Loucy (cell line): ENCODE measurements at regions not wholly inside any gene's neighbourhood (a gene's known extent, or its start where the extent isn't known, plus 50 kb on each side); places are given as distances from the start of the nearest gene placed in this dataset.

Source experiments
- H2AFZ ChIP-seq: fragments of 200-600 bp; sonication (generic); 2 replicates; pipeline ENCODE4 v1.6.0; 2016; ENCODE audit warnings: antibody characterized with exemption, mild to moderate bottlenecking, low read length, moderate library complexity
- H3F3A ChIP-seq: fragments of 200-600 bp; 2 replicates; pipeline ENCODE4 v1.6.0; 2016; ENCODE audit warnings: antibody characterized with exemption, low read depth, mild to moderate bottlenecking
- H3K27me3 ChIP-seq: fragments of 200-600 bp; sonication (generic); 2 replicates; pipeline ENCODE4 v1.6.1; 2014; ENCODE audit warnings: low read length, mild to moderate bottlenecking; ENCODE audit not compliant: insufficient read depth, poor library complexity, severe bottlenecking
- H3K36me3 ChIP-seq: fragments of 200-600 bp; sonication (generic); 2 replicates; pipeline ENCODE4 v1.6.1; 2016; ENCODE audit warnings: low read length; ENCODE audit not compliant: insufficient read depth
- H3K4me1 ChIP-seq: fragments of 200-600 bp; sonication (generic); 2 replicates; pipeline ENCODE4 v1.5.1; 2014; ENCODE audit warnings: low read length, mild to moderate bottlenecking; ENCODE audit not compliant: insufficient read depth, poor library complexity, severe bottlenecking
- H3K4me2 ChIP-seq: fragments of 200-600 bp; sonication (generic); 2 replicates; pipeline ENCODE4 v1.6.0; 2014; ENCODE audit warnings: antibody characterized with exemption, low read length, low read depth, mild to moderate bottlenecking; ENCODE audit not compliant: poor library complexity, severe bottlenecking
- H3K4me3 ChIP-seq: fragments of 200-600 bp; sonication (generic); 2 replicates; pipeline ENCODE4 v1.5.1; 2014; ENCODE audit warnings: low read length, mild to moderate bottlenecking, mixed read lengths; ENCODE audit not compliant: poor library complexity, severe bottlenecking
- H3K79me2 ChIP-seq: fragments of 200-600 bp; sonication (generic); 2 replicates; pipeline ENCODE4 v1.6.1; 2014; ENCODE audit warnings: low read length; ENCODE audit not compliant: insufficient read depth
- H3K9ac ChIP-seq: fragments of 200-600 bp; sonication (generic); 2 replicates; pipeline ENCODE4 v1.6.0; 2014; ENCODE audit warnings: mild to moderate bottlenecking, low read depth, low read length, moderate library complexity; ENCODE audit not compliant: poor library complexity, severe bottlenecking
- H3K9me2 ChIP-seq: fragments of 200-600 bp; sonication (generic); replicated peaks from 2 replicates; pipeline ENCODE4 v1.6.1; 2016; ENCODE audit warnings: low read depth, low read length, mixed read lengths
- H3K9me3 ChIP-seq: fragments of 200-600 bp; sonication (generic); 2 replicates; pipeline ENCODE4 v1.6.1; 2014; ENCODE audit warnings: mild to moderate bottlenecking, antibody characterized with exemption, low read length, low read depth; ENCODE audit not compliant: insufficient read depth
- H4K20me1 ChIP-seq: fragments of 200-600 bp; sonication (generic); 2 replicates; pipeline ENCODE4 v1.6.0; 2014; ENCODE audit warnings: antibody characterized with exemption, low read length, mild to moderate bottlenecking; ENCODE audit not compliant: insufficient read depth, poor library complexity, severe bottlenecking
- EZH2phosphoT487 ChIP-seq: fragments of 200-600 bp; IDR thresholded peaks from 2 replicates; pipeline ENCODE4 v1.6.1; 2018; ENCODE audit warnings: antibody characterized with exemption, mild to moderate bottlenecking, moderate library complexity, borderline replicate concordance
- TF ChIP-seq, protein P1 (sequence below): fragments of 200-600 bp; sonication (generic); conservative IDR thresholded peaks from 2 replicates; pipeline ENCODE4 v1.5.1; 2014; ENCODE audit warnings: mild to moderate bottlenecking, antibody characterized with exemption, low read length

DNA sequence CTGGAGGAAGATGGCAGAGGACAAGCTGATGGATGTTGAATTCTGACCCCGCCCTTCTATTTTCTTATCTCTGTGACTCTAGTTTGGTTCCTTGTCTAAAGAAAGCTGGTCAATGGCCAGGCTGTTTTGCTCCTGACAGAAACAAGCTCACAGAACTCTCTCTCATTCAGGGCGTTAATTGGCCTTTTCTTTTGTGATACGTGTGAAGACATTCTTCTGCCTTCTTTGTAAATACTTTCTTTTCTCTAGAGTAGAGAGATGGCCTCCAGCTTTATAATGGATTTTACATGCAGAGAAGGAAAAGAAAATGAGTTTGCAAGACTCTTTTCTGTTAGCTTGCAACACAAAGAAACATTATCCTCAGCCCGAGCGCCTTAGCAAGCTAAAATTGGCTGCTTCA lies 492.2 kb upstream of the CCDC196 start:
- no peaks in the 10 kb centered on the region for H3K36me3 ChIP-seq
- H3K9me3 ChIP-seq = no peaks in the 10 kb centered on the region
- no peaks in the 10 kb centered on the region for H3K27me3 ChIP-seq
- H3K79me2 ChIP-seq = no peaks in the 10 kb centered on the region
- H3K4me2 ChIP-seq = no peak overlapping the region
- H4K20me1 ChIP-seq = no peaks in the 10 kb centered on the region
- no peak overlapping the region for H3K9ac ChIP-seq
- H2AFZ ChIP-seq = no peak overlapping the region
- H3K4me1 ChIP-seq = peaks cover 9% of the 10 kb centered on the region
- H3F3A ChIP-seq = no peaks in the 10 kb centered on the region
- TF ChIP-seq, protein P1, sequence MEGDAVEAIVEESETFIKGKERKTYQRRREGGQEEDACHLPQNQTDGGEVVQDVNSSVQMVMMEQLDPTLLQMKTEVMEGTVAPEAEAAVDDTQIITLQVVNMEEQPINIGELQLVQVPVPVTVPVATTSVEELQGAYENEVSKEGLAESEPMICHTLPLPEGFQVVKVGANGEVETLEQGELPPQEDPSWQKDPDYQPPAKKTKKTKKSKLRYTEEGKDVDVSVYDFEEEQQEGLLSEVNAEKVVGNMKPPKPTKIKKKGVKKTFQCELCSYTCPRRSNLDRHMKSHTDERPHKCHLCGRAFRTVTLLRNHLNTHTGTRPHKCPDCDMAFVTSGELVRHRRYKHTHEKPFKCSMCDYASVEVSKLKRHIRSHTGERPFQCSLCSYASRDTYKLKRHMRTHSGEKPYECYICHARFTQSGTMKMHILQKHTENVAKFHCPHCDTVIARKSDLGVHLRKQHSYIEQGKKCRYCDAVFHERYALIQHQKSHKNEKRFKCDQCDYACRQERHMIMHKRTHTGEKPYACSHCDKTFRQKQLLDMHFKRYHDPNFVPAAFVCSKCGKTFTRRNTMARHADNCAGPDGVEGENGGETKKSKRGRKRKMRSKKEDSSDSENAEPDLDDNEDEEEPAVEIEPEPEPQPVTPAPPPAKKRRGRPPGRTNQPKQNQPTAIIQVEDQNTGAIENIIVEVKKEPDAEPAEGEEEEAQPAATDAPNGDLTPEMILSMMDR = no peak
- no peak for TF ChIP-seq EZH2phosphoT487
- H3K9me2 ChIP-seq = no peaks in the 10 kb centered on the region
- H3K4me3 ChIP-seq = no peak overlapping the region

DNA sequence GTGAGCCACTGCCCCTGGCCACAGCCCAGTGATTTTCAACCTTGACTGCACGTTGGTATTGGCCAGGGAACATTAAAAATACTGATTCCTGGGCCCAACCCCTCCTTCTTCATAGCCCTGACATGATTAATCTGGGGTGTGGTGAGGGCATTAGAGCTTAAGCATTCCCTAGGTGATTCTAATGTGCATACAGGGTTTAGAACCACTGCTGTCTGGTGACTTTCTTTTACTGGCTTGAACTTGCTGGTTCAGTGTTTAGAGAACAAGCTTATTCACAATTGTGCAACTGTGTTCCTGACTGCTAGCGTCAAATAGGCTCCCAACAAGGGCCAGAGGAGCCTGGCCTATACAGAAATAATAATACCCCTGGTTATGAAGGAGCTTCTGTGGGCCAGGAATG lies 488.8 kb upstream of the CCDC196 start:
- H3K4me2 ChIP-seq = no peak overlapping the region
- H3K9me3 ChIP-seq = no peaks in the 10 kb centered on the region; the same call in 1 of the 2 replicates
- no peaks in the 10 kb centered on the region for H3K79me2 ChIP-seq
- H4K20me1 ChIP-seq = no peaks in the 10 kb centered on the region
- no peak overlapping the region for H2AFZ ChIP-seq
- H3F3A ChIP-seq = no peaks in the 10 kb centered on the region
- no peak overlapping the region for H3K9ac ChIP-seq
- no peak for TF ChIP-seq EZH2phosphoT487
- TF ChIP-seq, protein P1 = no peak
- H3K27me3 ChIP-seq = no peaks in the 10 kb centered on the region
- H3K4me3 ChIP-seq = no peak overlapping the region
- peaks cover 9% of the 10 kb centered on the region for H3K4me1 ChIP-seq
- no peaks in the 10 kb centered on the region for H3K9me2 ChIP-seq
- H3K36me3 ChIP-seq = no peaks in the 10 kb centered on the region

DNA sequence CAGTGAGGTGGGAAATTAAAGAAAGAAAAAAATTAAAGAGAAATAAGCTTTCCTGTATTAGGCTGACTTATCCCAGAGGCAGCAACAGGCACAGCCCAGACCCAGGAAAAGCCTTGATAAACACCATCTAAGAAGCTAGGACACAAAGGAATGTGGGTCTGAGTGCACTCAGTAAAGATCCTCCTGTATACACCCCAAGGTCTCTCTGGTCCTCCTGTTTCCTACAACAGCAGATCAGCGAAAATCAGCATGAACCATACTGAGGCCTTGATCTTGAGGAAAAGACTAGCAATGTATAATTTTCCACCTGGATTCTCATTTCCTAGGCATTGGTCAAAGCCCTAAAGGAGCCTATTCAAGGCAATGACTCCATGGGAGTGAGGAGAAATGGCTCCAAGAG lies 486.3 kb upstream of the CCDC196 start:
- Histone ChIP-seq H3K4me3 (no peak overlapping the region), H3K36me3 (no peaks in the 10 kb centered on the region), H3K4me1 (no peaks in the 10 kb centered on the region), H3K4me2 (no peak overlapping the region), H3K9me3 (no peaks in the 10 kb centered on the region; the same call in 1 of the 2 replicates), H2AFZ (no peak overlapping the region), H3K9ac (no peak overlapping the region), H4K20me1 (no peaks in the 10 kb centered on the region), H3K79me2 (no peaks in the 10 kb centered on the region), H3K9me2 (no peaks in the 10 kb centered on the region), H3F3A (no peaks in the 10 kb centered on the region), H3K27me3 (no peaks in the 10 kb centered on the region)
- TF ChIP-seq, protein P1 = no peak
- TF ChIP-seq EZH2phosphoT487 = no peak
